ENCODE measurements at regions not wholly inside any gene's neighbourhood (a gene's known extent, or its start where the extent isn't known, plus 50 kb on each side); places are given as distances from the start of the nearest gene placed in this dataset.

GRCh38 chr4:175033162-175033561, 115.0 kb downstream of the ADAM29 start:
- no peaks in the 10 kb centered on the region for H3K4me1 ChIP-seq (ENCODE audit: control insufficient read depth in 2 of 2, insufficient read depth in 2 of 2, low read length in 2 of 2)
- no peak for DNase-seq (ENCODE audit: low read depth in 6 of 9, low spot score in 9 of 9)
- no peaks in the 10 kb centered on the region for H3K36me3 ChIP-seq (ENCODE audit: control insufficient read depth in 2 of 2, insufficient read depth in 2 of 2, low read length in 1 of 2)
- 93% methylated on average over 1 of the region's 1 CpG for WGBS
- H3K9me3 ChIP-seq (ENCODE audit: control insufficient read depth in 2 of 2, insufficient read depth in 1 of 2, low read length in 1 of 2) = peaks cover 0 to 9% of the 10 kb centered on the region in 2 donors
- no peaks in the 10 kb centered on the region for H3K27me3 ChIP-seq (ENCODE audit: control insufficient read depth in 2 of 2, insufficient read depth in 1 of 2, low read length in 1 of 2)
- H3K27ac ChIP-seq (ENCODE audit: low read depth in 1 of 2, low read length in 1 of 2) = no peak overlapping the region
- no peak overlapping the region for H3K4me3 ChIP-seq (ENCODE audit: low read length in 2 of 2)

- peaks cover 0 to 9% of the 10 kb centered on the region in 2 donors for H3K9me3 ChIP-seq (ENCODE audit: control insufficient read depth in 2 of 2, insufficient read depth in 1 of 2, low read length in 1 of 2)
- no peaks in the 10 kb centered on the region for H3K4me1 ChIP-seq (ENCODE audit: control insufficient read depth in 2 of 2, insufficient read depth in 2 of 2, low read length in 2 of 2)
- H3K27me3 ChIP-seq (ENCODE audit: control insufficient read depth in 2 of 2, insufficient read depth in 1 of 2, low read length in 1 of 2) = no peaks in the 10 kb centered on the region
- DNase-seq (ENCODE audit: low read depth in 6 of 9, low spot score in 9 of 9) = no peak
- no peak overlapping the region for H3K4me3 ChIP-seq (ENCODE audit: low read length in 2 of 2)
- no peaks in the 10 kb centered on the region for H3K36me3 ChIP-seq (ENCODE audit: control insufficient read depth in 2 of 2, insufficient read depth in 2 of 2, low read length in 1 of 2)
- no peak overlapping the region for H3K27ac ChIP-seq (ENCODE audit: low read depth in 1 of 2, low read length in 1 of 2)
- WGBS = 86% methylated on average over 1 of the region's 1 CpG
Observed at GRCh38 chr4:175034007-175034406, 115.8 kb downstream of the ADAM29 start.

GRCh38 chr4:175034986-175035705, 117.0 kb downstream of the ADAM29 start:
- 44% methylated on average over 2 of the region's 2 CpGs for WGBS
- Histone ChIP-seq H3K9me3 (ENCODE audit: control insufficient read depth in 2 of 2, insufficient read depth in 1 of 2, low read length in 1 of 2) (peaks cover 0 to 9% of the 10 kb centered on the region in 2 donors), H3K36me3 (ENCODE audit: control insufficient read depth in 2 of 2, insufficient read depth in 2 of 2, low read length in 1 of 2) (no peaks in the 10 kb centered on the region), H3K27ac (ENCODE audit: low read depth in 1 of 2, low read length in 1 of 2) (no peak overlapping the region), H3K27me3 (ENCODE audit: control insufficient read depth in 2 of 2, insufficient read depth in 1 of 2, low read length in 1 of 2) (no peaks in the 10 kb centered on the region), H3K4me3 (ENCODE audit: low read length in 2 of 2) (no peak overlapping the region), H3K4me1 (ENCODE audit: control insufficient read depth in 2 of 2, insufficient read depth in 2 of 2, low read length in 2 of 2) (no peaks in the 10 kb centered on the region)
- DNase-seq (ENCODE audit: low read depth in 6 of 9, low spot score in 9 of 9) = no peak

GRCh38 chr4:175035905-175036304, 117.7 kb downstream of the ADAM29 start:
- WGBS = 79% methylated on average over 2 of the region's 2 CpGs
- no peaks in the 10 kb centered on the region for H3K27me3 ChIP-seq (ENCODE audit: control insufficient read depth in 2 of 2, insufficient read depth in 1 of 2, low read length in 1 of 2)
- H3K27ac ChIP-seq (ENCODE audit: low read depth in 1 of 2, low read length in 1 of 2) = no peak overlapping the region
- H3K36me3 ChIP-seq (ENCODE audit: control insufficient read depth in 2 of 2, insufficient read depth in 2 of 2, low read length in 1 of 2) = no peaks in the 10 kb centered on the region
- H3K9me3 ChIP-seq (ENCODE audit: control insufficient read depth in 2 of 2, insufficient read depth in 1 of 2, low read length in 1 of 2) = peaks cover 0 to 9% of the 10 kb centered on the region in 2 donors
- DNase-seq (ENCODE audit: low read depth in 6 of 9, low spot score in 9 of 9) = no peak
- H3K4me1 ChIP-seq (ENCODE audit: control insufficient read depth in 2 of 2, insufficient read depth in 2 of 2, low read length in 2 of 2) = no peaks in the 10 kb centered on the region
- H3K4me3 ChIP-seq (ENCODE audit: low read length in 2 of 2) = no peak overlapping the region

- Histone ChIP-seq H3K27ac (ENCODE audit: low read depth in 1 of 2, low read length in 1 of 2) (no peak overlapping the region), H3K36me3 (ENCODE audit: control insufficient read depth in 2 of 2, insufficient read depth in 2 of 2, low read length in 1 of 2) (no peaks in the 10 kb centered on the region), H3K9me3 (ENCODE audit: control insufficient read depth in 2 of 2, insufficient read depth in 1 of 2, low read length in 1 of 2) (peaks cover 0 to 3% of the 10 kb centered on the region in 2 donors), H3K27me3 (ENCODE audit: control insufficient read depth in 2 of 2, insufficient read depth in 1 of 2, low read length in 1 of 2) (no peaks in the 10 kb centered on the region), H3K4me3 (ENCODE audit: low read length in 2 of 2) (no peak overlapping the region), H3K4me1 (ENCODE audit: control insufficient read depth in 2 of 2, insufficient read depth in 2 of 2, low read length in 2 of 2) (no peaks in the 10 kb centered on the region)
- no peak for DNase-seq (ENCODE audit: low read depth in 6 of 9, low spot score in 9 of 9)
- WGBS = 95% methylated on average over 1 of the region's 1 CpG
Observed at GRCh38 chr4:175048111-175048784, 130.1 kb downstream of the ADAM29 start.

- Histone ChIP-seq H3K9me3 (ENCODE audit: control insufficient read depth in 2 of 2, insufficient read depth in 1 of 2, low read length in 1 of 2) (peaks cover 0 to 2% of the 10 kb centered on the region in 2 donors), H3K27me3 (ENCODE audit: control insufficient read depth in 2 of 2, insufficient read depth in 1 of 2, low read length in 1 of 2) (no peaks in the 10 kb centered on the region), H3K36me3 (ENCODE audit: control insufficient read depth in 2 of 2, insufficient read depth in 2 of 2, low read length in 1 of 2) (no peaks in the 10 kb centered on the region), H3K4me3 (ENCODE audit: low read length in 2 of 2) (no peak overlapping the region), H3K27ac (ENCODE audit: low read depth in 1 of 2, low read length in 1 of 2) (no peak overlapping the region), H3K4me1 (ENCODE audit: control insufficient read depth in 2 of 2, insufficient read depth in 2 of 2, low read length in 2 of 2) (no peaks in the 10 kb centered on the region)
- 93% methylated on average over 4 of the region's 4 CpGs for WGBS
- peak in 1 of 9 donors; percentile 7 for DNase-seq (ENCODE audit: low read depth in 6 of 9, low spot score in 9 of 9)
Observed at GRCh38 chr4:175048906-175049305, 130.7 kb downstream of the ADAM29 start.

- Histone ChIP-seq H3K4me3 (ENCODE audit: low read length in 2 of 2) (no peak overlapping the region), H3K27me3 (ENCODE audit: control insufficient read depth in 2 of 2, insufficient read depth in 1 of 2, low read length in 1 of 2) (no peaks in the 10 kb centered on the region), H3K4me1 (ENCODE audit: control insufficient read depth in 2 of 2, insufficient read depth in 2 of 2, low read length in 2 of 2) (no peaks in the 10 kb centered on the region), H3K9me3 (ENCODE audit: control insufficient read depth in 2 of 2, insufficient read depth in 1 of 2, low read length in 1 of 2) (peaks cover 0 to 4% of the 10 kb centered on the region in 2 donors), H3K36me3 (ENCODE audit: control insufficient read depth in 2 of 2, insufficient read depth in 2 of 2, low read length in 1 of 2) (no peaks in the 10 kb centered on the region), H3K27ac (ENCODE audit: low read depth in 1 of 2, low read length in 1 of 2) (no peak overlapping the region)
- no peak for DNase-seq (ENCODE audit: low read depth in 6 of 9, low spot score in 9 of 9)
- WGBS = 83% methylated on average over 2 of the region's 2 CpGs
Observed at GRCh38 chr4:175051974-175052373, 133.8 kb downstream of the ADAM29 start.

GRCh38 chr4:175054980-175055379, 136.8 kb downstream of the ADAM29 start:
- Histone ChIP-seq H3K27ac (ENCODE audit: low read depth in 1 of 2, low read length in 1 of 2) (no peak overlapping the region), H3K4me3 (ENCODE audit: low read length in 2 of 2) (no peak overlapping the region), H3K4me1 (ENCODE audit: control insufficient read depth in 2 of 2, insufficient read depth in 2 of 2, low read length in 2 of 2) (no peaks in the 10 kb centered on the region), H3K9me3 (ENCODE audit: control insufficient read depth in 2 of 2, insufficient read depth in 1 of 2, low read length in 1 of 2) (peaks cover 0 to 4% of the 10 kb centered on the region in 2 donors), H3K27me3 (ENCODE audit: control insufficient read depth in 2 of 2, insufficient read depth in 1 of 2, low read length in 1 of 2) (no peaks in the 10 kb centered on the region), H3K36me3 (ENCODE audit: control insufficient read depth in 2 of 2, insufficient read depth in 2 of 2, low read length in 1 of 2) (no peaks in the 10 kb centered on the region)
- WGBS = 82% methylated on average over 3 of the region's 3 CpGs
- DNase-seq (ENCODE audit: low read depth in 6 of 9, low spot score in 9 of 9) = no peak

- H3K27me3 ChIP-seq (ENCODE audit: control insufficient read depth in 2 of 2, insufficient read depth in 1 of 2, low read length in 1 of 2) = no peaks in the 10 kb centered on the region
- no peak for DNase-seq (ENCODE audit: low read depth in 6 of 9, low spot score in 9 of 9)
- no peak overlapping the region for H3K27ac ChIP-seq (ENCODE audit: low read depth in 1 of 2, low read length in 1 of 2)
- no peaks in the 10 kb centered on the region for H3K4me1 ChIP-seq (ENCODE audit: control insufficient read depth in 2 of 2, insufficient read depth in 2 of 2, low read length in 2 of 2)
- H3K4me3 ChIP-seq (ENCODE audit: low read length in 2 of 2) = no peak overlapping the region
- no peaks in the 10 kb centered on the region for H3K36me3 ChIP-seq (ENCODE audit: control insufficient read depth in 2 of 2, insufficient read depth in 2 of 2, low read length in 1 of 2)
- peaks cover 0 to 7% of the 10 kb centered on the region in 2 donors for H3K9me3 ChIP-seq (ENCODE audit: control insufficient read depth in 2 of 2, insufficient read depth in 1 of 2, low read length in 1 of 2)
- 84% methylated on average over 3 of the region's 3 CpGs for WGBS
Observed at GRCh38 chr4:175062183-175062592, 144.0 kb downstream of the ADAM29 start.

Data from thymus (tissue), 11 donors.